NCI-H146 treated with DMSO at 0.1 percent for 48 hours (cell line): ENCODE measurements at regions not wholly inside any gene's neighbourhood (a gene's known extent, or its start where the extent isn't known, plus 50 kb on each side); places are given as distances from the start of the nearest gene placed in this dataset.
"Not testable (repeated sequence)": the region's sequence is repeated elsewhere in the genome, so short reads cannot be mapped to it uniquely, and the experiment has no call there.

Experiments used
- DNase-seq: peaks from one replicate; lab custom pipeline; 2025; ENCODE audit not compliant: unreplicated experiment; lab: John Stamatoyannopoulos, UW

GRCh38 chr1:173300061-173301044 lies 93.2 kb upstream of the TNFSF4 start:
- DNase-seq: no peak

DNA sequence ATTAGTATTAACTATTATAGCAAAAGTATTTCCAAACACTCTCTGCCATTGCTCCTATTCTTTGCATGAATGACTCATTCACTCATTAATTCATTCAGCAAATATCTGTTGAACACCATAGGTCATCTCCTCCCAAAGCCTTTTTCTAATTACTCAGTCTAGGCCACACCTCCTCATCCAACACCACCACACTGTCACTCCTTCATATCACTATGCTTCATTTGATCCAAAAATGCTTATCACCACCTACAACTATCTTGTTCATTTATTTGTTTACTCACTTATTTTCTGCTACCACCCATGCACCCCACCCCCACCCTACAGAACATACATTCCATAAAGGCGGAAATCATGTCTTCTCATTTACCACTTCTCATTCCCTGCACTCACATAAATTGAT lies 94.4 kb upstream of the TNFSF4 start:
- no peak for DNase-seq

GRCh38 chr1:173302366-173302765 lies 95.2 kb upstream of the TNFSF4 start:
- no peak for DNase-seq

GRCh38 chr1:173302890-173303829 lies 96.0 kb upstream of the TNFSF4 start:
- DNase-seq: no peak

- no peak for DNase-seq
These were observed 96.9 kb upstream of the TNFSF4 start for GRCh38 chr1:173303984-173304383.

GRCh38 chr1:173304529-173305227 lies 97.5 kb upstream of the TNFSF4 start:
- no peak for DNase-seq

GRCh38 chr1:173307845-173308244 lies 100.7 kb upstream of the TNFSF4 start:
- no peak for DNase-seq

GRCh38 chr1:173314656-173315055 lies 107.5 kb upstream of the TNFSF4 start:
- DNase-seq: no peak

DNA sequence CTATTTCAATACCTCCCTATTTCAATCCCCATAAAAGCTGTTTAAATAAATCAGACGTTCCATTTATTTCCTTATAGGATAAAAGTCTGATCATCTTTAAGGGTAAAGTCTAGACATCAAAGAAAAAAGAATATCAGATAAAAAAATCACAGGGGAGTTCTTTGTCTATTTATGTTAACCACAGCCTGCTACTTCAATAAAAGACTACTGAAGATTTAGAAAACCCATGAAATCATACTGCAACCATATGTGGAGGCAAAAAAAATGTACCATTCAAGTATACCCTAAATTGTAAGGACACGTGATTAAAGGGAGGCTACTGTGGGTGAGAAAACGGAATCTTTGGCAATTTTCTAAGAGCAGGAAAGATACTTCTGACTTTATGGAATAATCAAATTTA lies 108.2 kb upstream of the TNFSF4 start:
- no peak for DNase-seq

DNA sequence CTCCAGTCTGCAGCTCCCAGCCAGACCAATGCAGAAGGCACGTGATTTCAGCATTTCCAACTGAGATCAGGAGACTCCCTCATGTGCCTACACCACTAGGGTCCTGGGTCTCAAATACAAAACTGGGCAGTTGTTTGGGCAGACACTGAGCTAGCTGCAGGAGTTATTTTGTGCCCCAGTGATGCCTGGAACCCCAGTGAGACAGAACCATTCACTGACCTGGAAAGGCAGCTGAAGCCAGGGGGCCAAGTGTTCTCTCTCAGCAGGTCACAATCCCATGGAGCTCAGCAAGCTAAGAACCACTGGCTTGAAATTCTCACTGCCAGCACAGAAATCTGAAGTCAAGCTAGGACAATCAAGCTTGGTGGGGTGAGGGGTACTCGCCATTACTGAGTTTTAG lies 111.7 kb upstream of the TNFSF4 start:
- DNase-seq: no peak

DNA sequence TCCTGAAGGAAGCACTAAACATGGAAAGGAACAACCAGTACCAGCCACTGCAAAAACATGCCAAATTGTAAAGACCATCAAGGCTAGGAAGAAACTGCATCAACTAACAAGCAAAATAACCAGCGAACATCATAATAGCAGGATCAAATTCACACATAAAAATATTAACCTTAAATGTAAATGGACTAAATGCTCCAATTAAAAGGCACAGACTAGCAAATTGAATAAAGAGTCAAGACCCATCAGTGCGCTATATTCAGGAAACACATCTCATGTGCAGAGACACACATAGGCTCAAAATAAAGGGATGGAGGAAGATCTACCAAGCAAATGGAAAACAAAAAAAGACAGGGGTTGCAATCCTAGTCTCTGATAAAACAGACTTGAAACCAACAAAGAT lies 117.2 kb upstream of the TNFSF4 start:
- DNase-seq: not testable (repeated sequence)

DNA sequence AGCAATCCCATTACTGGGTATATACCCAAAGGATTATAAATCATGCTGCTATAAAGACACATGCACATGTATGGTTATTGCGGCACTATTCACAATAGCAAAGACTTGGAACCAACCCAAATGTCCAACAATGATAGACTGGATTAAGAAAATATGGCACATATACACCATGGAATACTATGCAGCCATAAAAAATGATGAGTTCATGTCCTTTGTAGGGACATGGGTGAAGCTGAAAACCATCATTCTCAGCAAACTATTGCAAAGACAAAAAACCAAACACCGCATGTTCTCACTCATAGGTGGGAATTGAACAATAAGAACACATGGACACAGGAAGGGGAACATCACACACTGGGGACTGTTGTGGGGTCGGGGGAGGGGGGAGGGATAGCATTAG lies 120.9 kb upstream of the TNFSF4 start:
- DNase-seq: not testable (repeated sequence)

DNA sequence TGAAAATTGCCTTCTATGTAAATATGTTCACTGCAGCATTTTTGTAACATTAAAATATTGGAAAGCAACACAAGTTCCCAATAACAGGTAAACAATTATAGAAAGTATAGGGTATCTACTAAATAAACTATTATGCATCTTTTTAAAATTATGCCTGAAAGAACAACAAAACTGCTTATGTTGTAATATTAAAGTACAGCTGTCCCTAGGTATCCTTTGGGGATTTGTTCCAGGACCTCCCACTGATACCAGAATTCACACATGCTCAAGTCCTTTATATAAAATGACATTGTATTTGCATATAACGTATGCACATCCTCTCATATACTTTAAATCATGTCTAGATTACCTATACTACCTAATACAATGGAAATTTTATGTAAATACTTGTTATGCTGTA lies 121.8 kb upstream of the TNFSF4 start:
- no peak for DNase-seq

DNA sequence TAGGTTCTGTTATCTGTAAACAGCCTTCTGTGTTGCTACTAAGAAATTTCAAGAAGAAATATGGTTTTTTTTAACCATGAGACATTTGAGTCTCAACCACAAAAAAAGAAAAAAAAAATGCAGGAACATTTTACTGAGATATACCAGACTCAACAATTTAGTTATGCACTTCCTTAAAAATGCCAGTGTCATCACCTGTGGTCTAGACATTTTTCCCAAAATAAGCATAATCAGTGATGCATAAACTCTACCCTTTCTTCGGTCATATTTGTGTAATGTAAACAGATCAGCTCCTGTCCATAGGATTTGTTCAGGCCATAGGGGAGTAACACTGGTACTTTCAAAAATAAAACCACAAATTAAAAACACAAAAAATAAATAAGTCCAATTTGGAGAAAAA lies 122.6 kb upstream of the TNFSF4 start:
- DNase-seq: no peak

GRCh38 chr1:173330149-173330951 lies 123.2 kb upstream of the TNFSF4 start:
- DNase-seq: no peak

- not testable (repeated sequence) for DNase-seq
These were observed 123.9 kb upstream of the TNFSF4 start for GRCh38 chr1:173330952-173331548.

GRCh38 chr1:173332026-173332425 lies 124.9 kb upstream of the TNFSF4 start:
- no peak for DNase-seq

GRCh38 chr1:173333581-173333980 lies 126.5 kb upstream of the TNFSF4 start:
- DNase-seq: no peak

DNA sequence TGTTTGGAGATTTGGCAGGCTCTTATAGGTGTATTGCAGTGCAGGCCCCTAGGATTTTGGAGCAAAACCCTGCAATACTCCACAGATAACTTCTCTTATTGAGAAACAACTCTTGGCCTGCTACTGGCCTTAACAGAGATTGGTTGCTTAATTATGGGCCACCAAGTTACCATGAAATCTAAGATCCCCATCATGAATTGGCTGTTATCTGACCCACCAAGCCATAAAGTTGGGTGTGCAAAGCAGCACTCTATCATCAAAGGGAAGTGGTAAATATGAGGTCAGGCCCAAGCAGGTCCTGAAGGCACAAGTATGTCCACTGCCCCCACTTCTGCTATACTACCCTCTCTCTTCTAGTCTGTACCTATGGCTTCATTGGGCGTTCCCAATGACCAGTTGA lies 130.0 kb upstream of the TNFSF4 start:
- no peak for DNase-seq

DNA sequence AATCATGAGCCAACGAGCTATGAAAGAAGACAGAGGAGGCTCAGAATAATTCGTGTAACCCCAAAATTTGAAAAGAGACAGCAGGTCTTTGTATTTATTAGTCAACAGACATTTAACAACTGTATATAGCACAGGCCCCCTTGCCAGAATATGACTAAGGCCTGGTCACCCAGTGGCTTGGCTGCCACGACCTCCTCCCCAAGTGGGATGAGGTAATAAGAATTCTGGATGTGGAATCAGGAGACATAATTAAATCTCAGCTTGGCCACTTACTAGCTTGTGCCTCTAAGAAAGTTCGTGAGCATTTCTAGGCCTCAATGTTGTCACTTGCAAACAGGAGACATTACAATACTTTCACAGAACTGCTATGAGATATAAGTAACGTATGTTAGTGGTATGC lies 134.2 kb upstream of the TNFSF4 start:
- no peak for DNase-seq
